HG03354 (cell line): ENCODE measurements at regions not wholly inside any gene's neighbourhood (a gene's known extent, or its start where the extent isn't known, plus 50 kb on each side); places are given as distances from the start of the nearest gene placed in this dataset.
A peak's percentile ranks its signal among the peaks of the same experiment; 100 is the strongest.

ENCODE experiments used
- ATAC-seq: cut with Tn5 transposase; IDR thresholded peaks from one replicate; pipeline ENCODE4 v1.9.1; 2021; ENCODE audit warnings: mild to moderate bottlenecking; ENCODE audit not compliant: unreplicated experiment, poor library complexity, severe bottlenecking

- ATAC-seq: no peak
Observed at GRCh38 chr7:124692425-124692824, 73.2 kb downstream of the GPR37 start.

DNA sequence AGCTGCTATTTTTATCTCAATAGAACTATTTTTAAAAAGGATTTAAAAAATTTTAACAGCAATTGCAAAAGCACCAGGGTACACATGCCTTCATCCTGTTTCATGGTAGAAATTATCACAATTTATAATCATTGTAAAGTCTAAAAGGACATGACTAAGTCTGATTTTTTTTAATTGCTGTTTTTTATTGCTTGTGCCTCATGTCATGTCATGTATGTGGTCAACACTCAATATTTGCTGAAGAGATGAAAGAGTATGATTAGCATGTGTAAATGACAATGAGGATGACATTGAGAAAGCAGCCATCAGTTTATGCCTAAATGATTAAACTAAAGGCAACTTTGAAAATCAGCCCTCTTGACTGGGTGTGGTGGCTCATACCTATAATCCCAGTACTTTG lies 74.8 kb downstream of the GPR37 start:
- ATAC-seq: no peak

- no peak for ATAC-seq
Observed at GRCh38 chr7:124689931-124690330, 75.7 kb downstream of the GPR37 start.

- no peak for ATAC-seq
Observed at GRCh38 chr7:124689523-124689922, 76.1 kb downstream of the GPR37 start.

GRCh38 chr7:124688991-124689390 lies 76.6 kb downstream of the GPR37 start:
- no peak for ATAC-seq

GRCh38 chr7:124686543-124687171 lies 78.9 kb downstream of the GPR37 start:
- no peak for ATAC-seq

DNA sequence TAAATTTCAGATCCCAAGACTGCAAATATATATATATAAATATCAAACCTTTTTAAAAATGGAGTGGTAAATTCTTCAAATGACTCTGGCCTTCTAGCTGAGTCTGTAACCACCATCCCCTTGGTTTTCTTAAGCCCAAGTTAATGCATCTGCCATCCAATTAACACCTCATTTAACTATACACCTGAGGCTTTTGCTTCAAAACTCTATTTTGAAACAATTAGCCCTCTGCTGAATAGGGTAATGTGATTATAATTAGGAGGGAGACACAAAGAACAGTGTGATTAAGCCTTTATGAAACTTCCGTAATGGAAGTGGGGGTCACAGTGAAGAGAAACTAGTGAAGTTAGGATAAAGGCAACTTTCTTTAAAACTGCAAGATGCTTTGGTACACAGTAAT lies 83.6 kb downstream of the GPR37 start:
- ATAC-seq: no peak

- no peak for ATAC-seq
Observed at GRCh38 chr7:124680304-124680703, 85.3 kb downstream of the GPR37 start.

DNA sequence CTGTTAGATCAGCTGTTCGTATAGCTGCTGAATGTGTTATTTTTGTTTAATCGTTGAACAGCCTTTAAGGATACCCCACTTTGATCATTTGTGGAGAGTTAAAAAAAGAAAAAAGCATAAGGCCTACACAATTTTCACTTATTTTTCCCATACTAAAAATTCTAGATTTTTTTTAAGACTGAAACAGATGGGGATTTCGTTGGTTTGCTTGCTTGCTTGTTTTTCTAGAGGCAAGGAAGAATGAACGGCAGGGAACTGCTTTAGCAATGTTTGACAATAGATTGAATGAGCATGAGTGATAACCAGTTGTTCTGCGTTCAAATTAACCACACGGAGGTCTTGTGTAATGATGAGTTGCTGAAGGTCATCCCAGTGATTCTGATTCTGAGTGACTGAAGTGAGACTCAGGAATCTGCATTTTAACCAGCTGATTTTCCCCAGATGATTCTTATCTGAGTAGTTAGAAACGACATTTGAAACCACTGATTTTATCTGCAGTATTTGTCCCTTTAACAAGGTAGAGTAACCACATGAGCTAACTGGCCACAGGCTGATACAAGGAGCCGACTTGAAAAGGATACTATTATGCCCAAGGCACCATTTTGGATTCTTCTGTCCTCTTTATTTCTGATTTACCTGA lies 85.9 kb downstream of the GPR37 start:
- ATAC-seq: no peak

DNA sequence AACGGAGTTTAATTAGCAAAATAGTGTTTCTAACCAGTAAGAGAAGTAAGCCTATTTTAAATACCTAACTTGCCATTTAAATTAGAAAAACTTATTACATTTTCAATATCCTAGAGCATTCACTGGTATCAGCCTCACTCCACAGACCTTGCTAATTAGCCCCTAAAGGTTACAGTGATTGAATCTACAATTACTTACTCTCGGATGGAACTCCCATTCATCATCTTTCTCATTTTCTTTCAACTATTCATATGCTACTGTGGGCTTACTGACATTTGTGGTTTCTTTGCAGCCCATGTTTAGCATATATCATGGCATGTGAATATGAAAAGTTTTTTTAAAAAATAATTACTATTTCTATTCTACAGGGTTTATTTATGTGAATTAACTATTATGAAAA lies 86.4 kb downstream of the GPR37 start:
- ATAC-seq: no peak

- ATAC-seq: no peak
Observed at GRCh38 chr7:124674451-124674850, 91.1 kb downstream of the GPR37 start.

- ATAC-seq: no peak
Observed at GRCh38 chr7:124672011-124672410, 93.6 kb downstream of the GPR37 start.

DNA sequence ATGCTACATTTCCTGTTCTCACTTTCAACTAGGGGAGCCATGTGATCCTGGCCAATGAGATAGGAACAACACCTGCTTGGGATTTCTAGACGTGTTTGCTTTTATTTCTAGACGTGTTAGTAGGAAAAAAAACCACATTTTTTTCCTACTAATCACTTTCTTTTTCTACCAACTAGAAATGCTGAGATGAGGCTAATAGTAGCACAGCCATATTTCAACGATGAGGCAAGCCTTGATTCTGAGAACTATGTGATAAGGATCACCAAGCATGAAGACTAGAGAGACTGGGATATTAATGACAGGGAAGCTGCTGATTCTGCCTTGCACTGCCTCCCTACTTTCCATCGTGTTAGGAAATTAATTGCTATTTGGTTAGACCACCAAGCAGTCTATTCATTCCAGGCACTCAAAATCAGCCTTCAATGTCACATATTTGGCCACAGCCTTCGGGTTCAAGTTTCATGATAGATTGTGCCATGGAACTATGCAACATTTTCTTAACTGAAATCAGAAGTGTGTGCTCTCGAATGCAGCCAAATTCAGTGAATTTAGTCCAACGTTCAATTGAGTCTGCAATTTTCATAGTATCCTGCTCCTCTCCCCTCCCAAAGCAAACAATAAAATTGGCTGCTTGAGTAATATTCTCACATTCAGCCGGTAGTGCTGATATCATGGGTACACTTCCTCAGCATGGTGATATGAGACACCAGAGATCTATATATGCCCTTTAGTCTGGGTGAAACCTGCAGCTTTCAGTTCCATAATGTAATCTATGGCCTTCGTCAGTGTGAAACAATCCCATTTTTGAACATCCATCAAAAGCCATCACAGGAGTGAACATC lies 98.1 kb downstream of the GPR37 start:
- no peak for ATAC-seq

DNA sequence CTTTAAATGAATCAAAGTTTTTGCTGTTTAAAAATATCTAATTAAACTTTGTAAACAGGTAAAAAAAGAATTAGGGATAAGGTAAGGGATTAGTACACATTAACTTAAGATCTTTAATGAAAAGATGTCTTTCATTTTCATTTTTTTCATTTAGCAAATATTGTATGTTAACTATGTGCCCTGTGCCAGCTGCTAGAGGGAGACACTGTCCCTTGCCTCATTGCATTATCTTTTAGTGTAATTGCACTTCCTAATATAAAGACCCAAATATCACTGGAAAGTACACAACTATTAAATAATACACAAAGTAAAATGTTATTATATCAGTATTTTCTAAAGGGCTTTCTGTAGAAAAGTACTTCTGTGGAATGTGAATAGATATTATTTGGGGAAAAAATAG lies 102.7 kb downstream of the GPR37 start:
- no peak for ATAC-seq

- ATAC-seq: no peak
Observed at GRCh38 chr7:124662372-124662771, 103.2 kb downstream of the GPR37 start.

DNA sequence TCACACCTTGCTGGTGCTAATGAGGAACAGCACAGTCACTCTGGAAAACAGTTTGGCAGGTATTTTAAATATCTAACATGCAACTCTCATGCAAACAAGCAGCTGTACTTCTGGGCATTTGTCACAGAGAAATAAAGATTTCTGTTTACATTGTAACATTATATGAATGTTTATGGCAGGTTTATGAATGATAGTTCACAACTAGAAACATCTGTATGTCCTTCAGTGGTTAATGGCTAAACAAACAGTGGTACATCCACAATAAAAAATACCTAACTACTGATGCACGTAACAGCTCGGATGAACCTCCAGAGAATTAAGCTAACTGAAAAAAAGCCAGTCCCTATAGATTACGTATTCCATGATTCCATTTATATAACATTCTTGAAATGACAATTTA lies 109.6 kb downstream of the GPR37 start:
- no peak for ATAC-seq

- no peak for ATAC-seq
Observed at GRCh38 chr7:124652237-124652636, 113.4 kb downstream of the GPR37 start.

DNA sequence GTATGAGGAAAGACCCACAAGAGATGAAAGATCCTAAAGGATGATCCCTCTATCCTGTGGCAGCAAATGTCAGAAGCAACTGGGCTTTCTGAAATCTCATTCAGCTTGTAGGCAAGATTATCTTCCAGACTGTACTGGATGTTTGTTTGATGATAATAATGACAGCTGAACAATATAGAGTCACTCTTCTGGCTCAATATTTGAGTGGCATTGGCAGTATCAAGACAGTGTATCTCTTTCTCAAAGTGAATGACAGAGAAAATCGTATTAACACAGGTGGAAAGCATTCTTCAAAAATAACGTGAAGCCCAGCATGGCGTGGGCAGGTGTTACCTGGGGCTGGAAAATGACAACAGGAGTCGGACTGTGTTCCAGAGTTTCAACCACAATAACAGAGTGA lies 114.5 kb downstream of the GPR37 start:
- no peak for ATAC-seq

GRCh38 chr7:124649397-124650014 lies 116.1 kb downstream of the GPR37 start:
- ATAC-seq: peak; percentile 43

DNA sequence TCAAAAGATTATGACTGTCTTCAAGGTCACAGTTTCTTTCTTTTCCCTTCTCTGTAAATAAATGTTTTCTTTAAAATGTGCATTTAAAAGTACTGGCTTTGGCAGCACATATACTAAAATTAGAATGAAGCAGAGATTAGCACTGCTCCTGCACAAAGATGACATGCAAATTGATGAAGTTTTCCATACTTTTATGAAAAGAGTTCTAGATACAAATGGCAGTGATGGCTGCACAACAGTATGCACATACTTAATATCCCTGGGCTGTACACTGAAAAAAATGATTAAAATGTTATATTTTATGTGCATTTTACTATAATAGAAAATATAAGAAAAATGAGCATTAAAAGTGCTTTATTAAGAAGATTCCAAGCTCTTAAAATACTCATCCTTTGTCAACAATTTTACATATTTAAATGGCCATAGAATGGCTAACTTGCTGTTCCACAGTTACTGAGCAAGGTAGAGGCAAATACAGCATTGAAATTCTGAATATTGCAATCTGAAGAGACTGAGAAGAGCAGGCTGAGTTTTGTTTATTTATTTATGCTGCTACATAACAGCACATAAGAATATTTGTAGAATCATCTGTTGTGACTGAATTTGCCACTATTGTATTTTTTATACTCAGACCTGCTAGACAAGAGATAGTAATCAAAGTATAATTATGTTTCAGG lies 117.8 kb downstream of the GPR37 start:
- no peak for ATAC-seq
